OCI-LY7 (cell line): ENCODE measurements at regions not wholly inside any gene's neighbourhood (a gene's known extent, or its start where the extent isn't known, plus 50 kb on each side); places are given as distances from the start of the nearest gene placed in this dataset.

ENCODE experiments used
- BruUV-seq: library from RNA; stranded (reverse); fragments of 400-500 nt; replicated peaks from 2 replicates; lab custom pipeline; 2021; lab: Mats Ljungman, UMichigan
- CTCF ChIA-PET: fragments of 300-600 bp; sonication (Branson Sonifier 250); formaldehyde crosslinking; loops from one replicate; lab custom pipeline; 2022; ENCODE audit warnings: antibody characterized with exemption; ENCODE audit not compliant: unreplicated experiment; lab: Charles Lee
- POLR2A ChIA-PET: fragments of 300-600 bp; sonication (Branson Sonifier 250); formaldehyde crosslinking; loops from one replicate; lab custom pipeline; 2022; ENCODE audit warnings: antibody characterized with exemption; lab: Charles Lee
- DNase-seq: peaks from one replicate; pipeline ENCODE4 v3.0.0-alpha.2; 2015; ENCODE audit warnings: low spot score
- H2AFZ ChIP-seq: fragments of 200-600 bp; sonication (generic), shearing (Covaris generic); 2 replicates; pipeline ENCODE4 v1.6.1; 2014; ENCODE audit warnings: mild to moderate bottlenecking, antibody characterized with exemption, low read length, moderate library complexity
- H3K27ac ChIP-seq: fragments of 200-600 bp; sonication (generic); 2 replicates; pipeline ENCODE4 v1.5.1; 2014; ENCODE audit warnings: mixed run types, low read depth, mild to moderate bottlenecking, moderate library complexity, low read length, inconsistent platforms; ENCODE audit not compliant: poor library complexity, severe bottlenecking
- H3K36me3 ChIP-seq: fragments of 200-600 bp; sonication (generic); 2 replicates; pipeline ENCODE4 v1.6.1; 2014; ENCODE audit warnings: mild to moderate bottlenecking, antibody characterized with exemption, low read length, moderate library complexity, mixed read lengths; ENCODE audit not compliant: insufficient read depth
- H3K4me1 ChIP-seq: fragments of 200-600 bp; sonication (generic); 2 replicates; pipeline ENCODE4 v1.5.1; 2014; ENCODE audit warnings: mild to moderate bottlenecking, low read length; ENCODE audit not compliant: insufficient read depth, poor library complexity, severe bottlenecking
- H3K4me2 ChIP-seq: fragments of 200-600 bp; sonication (generic); 2 replicates; pipeline ENCODE4 v1.6.1; 2014; ENCODE audit warnings: mild to moderate bottlenecking, low read length
- H3K4me3 ChIP-seq: fragments of 200-600 bp; sonication (generic); 2 replicates; pipeline ENCODE4 v1.5.1; 2014; ENCODE audit warnings: mild to moderate bottlenecking, low read depth, low read length; ENCODE audit not compliant: poor library complexity, severe bottlenecking
- H3K79me2 ChIP-seq: fragments of 200-600 bp; sonication (generic); 2 replicates; pipeline ENCODE4 v1.6.1; 2016; ENCODE audit warnings: low read depth, mild to moderate bottlenecking, low read length, moderate library complexity, mixed read lengths; ENCODE audit not compliant: insufficient read depth
- H3K9me2 ChIP-seq: fragments of 200-600 bp; sonication (generic); 2 replicates; pipeline ENCODE4 v1.6.1; 2016; ENCODE audit warnings: mild to moderate bottlenecking, low read length, mixed read lengths; ENCODE audit not compliant: insufficient read depth
- H3K9me3 ChIP-seq: fragments of 200-600 bp; sonication (generic); 2 replicates; pipeline ENCODE4 v1.6.1; 2014; ENCODE audit warnings: mild to moderate bottlenecking, mixed run types, low read length, mixed read lengths
- H4K20me1 ChIP-seq: fragments of 200-600 bp; sonication (generic); 2 replicates; pipeline ENCODE4 v1.6.1; 2014; ENCODE audit warnings: mild to moderate bottlenecking, antibody characterized with exemption, low read length, moderate library complexity, mixed read lengths; ENCODE audit not compliant: insufficient read depth
- CTCF ChIP-seq: fragments of 200-600 bp; sonication (generic); conservative IDR thresholded peaks from 2 replicates; pipeline ENCODE4 v1.5.1; 2014; ENCODE audit warnings: mild to moderate bottlenecking, antibody characterized with exemption, low read length, moderate library complexity, mixed read lengths
- EZH2phosphoT487 ChIP-seq: fragments of 200-600 bp; sonication (generic); IDR thresholded peaks from 2 replicates; pipeline ENCODE4 v1.6.1; 2018; ENCODE audit warnings: low read depth, borderline replicate concordance, mild to moderate bottlenecking, mixed run types, antibody characterized with exemption, low read length, moderate library complexity, mixed read lengths
- intact Hi-C: fragments of 100-400 bp; cut with micrococcal nuclease; formaldehyde crosslinking; loops from one replicate; pipeline ENCODE4 v1.10.0; 2022; ENCODE audit not compliant: unreplicated experiment

- Histone ChIP-seq H4K20me1 (no peaks in the 10 kb centered on the region), H3K27ac (no peak overlapping the region), H3K79me2 (no peaks in the 10 kb centered on the region), H3K36me3 (no peaks in the 10 kb centered on the region), H3K9me2 (no peaks in the 10 kb centered on the region), H3K4me3 (no peak overlapping the region), H2AFZ (no peak overlapping the region), H3K4me2 (no peak overlapping the region), H3K4me1 (no peaks in the 10 kb centered on the region), H3K9me3 (no peaks in the 10 kb centered on the region)
- ChIA-PET CTCF (no interaction called here), POLR2A (no interaction called here)
- intact Hi-C loops, result no loop called here
- no peak for DNase-seq
- no TSS peak for BruUV-seq
- TF ChIP-seq CTCF (no peak), EZH2phosphoT487 (no peak)
Observed at GRCh38 chr9:104209387-104209786, 115.3 kb downstream of the SMC2 start.

- Histone ChIP-seq H3K36me3 (no peaks in the 10 kb centered on the region), H3K79me2 (no peaks in the 10 kb centered on the region), H3K27ac (no peak overlapping the region), H4K20me1 (no peaks in the 10 kb centered on the region), H3K9me3 (no peaks in the 10 kb centered on the region), H3K4me3 (no peak overlapping the region), H3K9me2 (no peaks in the 10 kb centered on the region), H2AFZ (no peak overlapping the region), H3K4me2 (no peak overlapping the region), H3K4me1 (no peaks in the 10 kb centered on the region)
- ChIA-PET POLR2A (interaction anchor here (0.9 kb wide), 1 partner anchor 267 kb away, joined by 3 read pairs; no protein-coding TSS in a partner anchor), CTCF (no interaction called here)
- intact Hi-C loops, result no loop called here
- TF ChIP-seq EZH2phosphoT487, result no peak
- TF ChIP-seq CTCF, result no peak
- DNase-seq, result no peak
- no TSS peak for BruUV-seq
Observed at GRCh38 chr9:104227108-104227507, 133.0 kb downstream of the SMC2 start.

- BruUV-seq, result no TSS peak
- CTCF ChIA-PET, result no interaction called here
Observed at GRCh38 chr9:104232781-104233341, 138.8 kb downstream of the SMC2 start.

More at GRCh38 chr9:104232781-104233341, 138.8 kb downstream of the SMC2 start:
- H3K4me3 ChIP-seq, result no peak overlapping the region
- intact Hi-C loops, result no loop called here
- no peaks in the 10 kb centered on the region for H4K20me1 ChIP-seq
- no peak overlapping the region for H2AFZ ChIP-seq
- H3K36me3 ChIP-seq, result no peaks in the 10 kb centered on the region
- no peaks in the 10 kb centered on the region for H3K9me3 ChIP-seq
- H3K4me2 ChIP-seq, result no peak overlapping the region
- TF ChIP-seq EZH2phosphoT487 (no peak), CTCF (no peak)
- POLR2A ChIA-PET, result interaction anchor here (0.8 kb wide), 1 partner anchor 28 kb away, joined by 3 read pairs; no protein-coding TSS in a partner anchor
- no peak overlapping the region for H3K27ac ChIP-seq
- no peaks in the 10 kb centered on the region for H3K4me1 ChIP-seq
- no peaks in the 10 kb centered on the region for H3K9me2 ChIP-seq
- no peak for DNase-seq
- H3K79me2 ChIP-seq, result no peaks in the 10 kb centered on the region
